GM12873 (cell line): ENCODE measurements at regions not wholly inside any gene's neighbourhood (a gene's known extent, or its start where the extent isn't known, plus 50 kb on each side); places are given as distances from the start of the nearest gene placed in this dataset.

ENCODE experiments used
- CTCF ChIP-seq: IDR thresholded peaks from 2 replicates; pipeline ENCODE4 v1.5.1; 2012; ENCODE audit warnings: low read depth, mild to moderate bottlenecking, moderate library complexity, low read length, control low read depth; ENCODE audit not compliant: insufficient read depth; ENCODE audit errors: missing control alignments

- TF ChIP-seq CTCF = no peak
Measured at GRCh38 chr16:79317521-79317920, 283.0 kb downstream of the MAF start.

- TF ChIP-seq CTCF = no peak
Measured at GRCh38 chr16:79317026-79317425, 283.5 kb downstream of the MAF start.

GRCh38 chr16:79316004-79316458, 284.5 kb downstream of the MAF start:
- no peak for TF ChIP-seq CTCF

- TF ChIP-seq CTCF = no peak
Measured at GRCh38 chr16:79312502-79312901, 288.0 kb downstream of the MAF start.

GRCh38 chr16:79310710-79311109, 289.8 kb downstream of the MAF start:
- TF ChIP-seq CTCF = no peak

- no peak for TF ChIP-seq CTCF
Measured at GRCh38 chr16:79309606-79310005, 290.9 kb downstream of the MAF start.

GRCh38 chr16:79307214-79307613, 293.3 kb downstream of the MAF start:
- no peak for TF ChIP-seq CTCF
